EL (cell line): ENCODE measurements at regions not wholly inside any gene's neighbourhood (a gene's known extent, or its start where the extent isn't known, plus 50 kb on each side); places are given as distances from the start of the nearest gene placed in this dataset.
A peak's percentile ranks its signal among the peaks of the same experiment; 100 is the strongest.

Source experiments
- DNase-seq: peaks from one replicate; pipeline ENCODE4 v3.0.0-alpha.2; 2016

GRCh38 chr13:40124633-40125015, 469.2 kb downstream of the COG6 start:
- DNase-seq, result no peak

- no peak for DNase-seq
These were observed 469.9 kb downstream of the COG6 start for GRCh38 chr13:40125336-40125735.

- no peak for DNase-seq
These were observed 471.0 kb downstream of the COG6 start for GRCh38 chr13:40126306-40127085.

GRCh38 chr13:40127476-40127875, 472.0 kb downstream of the COG6 start:
- DNase-seq, result no peak

GRCh38 chr13:40127925-40128324, 472.5 kb downstream of the COG6 start:
- DNase-seq, result no peak

- no peak for DNase-seq
These were observed 474.0 kb downstream of the COG6 start for GRCh38 chr13:40129467-40129866.

- peak; percentile 60 for DNase-seq
These were observed 475.6 kb downstream of the COG6 start for GRCh38 chr13:40130871-40131636.

- DNase-seq, result no peak
These were observed 476.8 kb downstream of the COG6 start for GRCh38 chr13:40132249-40132648.

GRCh38 chr13:40136896-40137295, 481.4 kb downstream of the COG6 start:
- no peak for DNase-seq

GRCh38 chr13:40137400-40137799, 481.9 kb downstream of the COG6 start:
- DNase-seq, result no peak

GRCh38 chr13:40139896-40140520, 484.5 kb downstream of the COG6 start:
- no peak for DNase-seq

- no peak for DNase-seq
These were observed 486.5 kb downstream of the COG6 start for GRCh38 chr13:40141859-40142555.

- no peak for DNase-seq
These were observed 487.6 kb downstream of the COG6 start for GRCh38 chr13:40143106-40143505.

- no peak for DNase-seq
These were observed 488.1 kb downstream of the COG6 start for GRCh38 chr13:40143559-40143958.

GRCh38 chr13:40145139-40145538, 489.7 kb downstream of the COG6 start:
- no peak for DNase-seq

GRCh38 chr13:40146063-40146462, 490.6 kb downstream of the COG6 start:
- DNase-seq, result no peak

GRCh38 chr13:40146611-40147117, 491.2 kb downstream of the COG6 start:
- peak; percentile 11 for DNase-seq

GRCh38 chr13:40148101-40148500, 492.6 kb downstream of the COG6 start:
- DNase-seq, result no peak

- DNase-seq, result no peak
These were observed 493.3 kb downstream of the COG6 start for GRCh38 chr13:40148742-40149141.

- DNase-seq, result peak; percentile 74
These were observed 494.3 kb downstream of the COG6 start for GRCh38 chr13:40149611-40150274.

GRCh38 chr13:40151673-40152072, 496.2 kb downstream of the COG6 start:
- DNase-seq, result no peak

GRCh38 chr13:40152145-40152544, 496.7 kb downstream of the COG6 start:
- DNase-seq, result peak; percentile 77
